ENCODE measurements at regions not wholly inside any gene's neighbourhood (a gene's known extent, or its start where the extent isn't known, plus 50 kb on each side); places are given as distances from the start of the nearest gene placed in this dataset.

DNA sequence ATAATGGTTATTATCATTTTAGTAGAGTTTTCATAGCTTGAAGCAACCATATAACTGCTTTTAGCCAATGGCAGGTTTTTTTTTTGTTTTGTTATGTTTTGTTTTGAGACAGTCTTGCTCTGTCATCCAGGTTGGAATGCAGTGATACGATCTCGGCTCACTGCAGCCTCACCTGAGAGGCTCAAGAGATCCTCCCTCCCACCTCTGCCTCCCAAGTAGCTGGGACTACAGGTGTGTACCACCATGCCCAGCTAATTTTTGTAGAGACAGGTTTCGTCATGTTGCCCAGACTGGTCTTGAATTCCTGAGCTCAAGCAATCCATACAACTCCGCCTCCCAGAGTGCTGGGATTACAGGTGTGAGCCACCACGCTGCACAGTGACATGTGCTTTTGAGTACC is 117.5 kb upstream of the GAREM1 start (continued):
- TF ChIP-seq, protein P1, sequence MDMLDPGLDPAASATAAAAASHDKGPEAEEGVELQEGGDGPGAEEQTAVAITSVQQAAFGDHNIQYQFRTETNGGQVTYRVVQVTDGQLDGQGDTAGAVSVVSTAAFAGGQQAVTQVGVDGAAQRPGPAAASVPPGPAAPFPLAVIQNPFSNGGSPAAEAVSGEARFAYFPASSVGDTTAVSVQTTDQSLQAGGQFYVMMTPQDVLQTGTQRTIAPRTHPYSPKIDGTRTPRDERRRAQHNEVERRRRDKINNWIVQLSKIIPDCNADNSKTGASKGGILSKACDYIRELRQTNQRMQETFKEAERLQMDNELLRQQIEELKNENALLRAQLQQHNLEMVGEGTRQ (CRISPR knock-in tag; IDR thresholded peaks at IDR 0.05), result no peak
- TF ChIP-seq, protein P2, sequence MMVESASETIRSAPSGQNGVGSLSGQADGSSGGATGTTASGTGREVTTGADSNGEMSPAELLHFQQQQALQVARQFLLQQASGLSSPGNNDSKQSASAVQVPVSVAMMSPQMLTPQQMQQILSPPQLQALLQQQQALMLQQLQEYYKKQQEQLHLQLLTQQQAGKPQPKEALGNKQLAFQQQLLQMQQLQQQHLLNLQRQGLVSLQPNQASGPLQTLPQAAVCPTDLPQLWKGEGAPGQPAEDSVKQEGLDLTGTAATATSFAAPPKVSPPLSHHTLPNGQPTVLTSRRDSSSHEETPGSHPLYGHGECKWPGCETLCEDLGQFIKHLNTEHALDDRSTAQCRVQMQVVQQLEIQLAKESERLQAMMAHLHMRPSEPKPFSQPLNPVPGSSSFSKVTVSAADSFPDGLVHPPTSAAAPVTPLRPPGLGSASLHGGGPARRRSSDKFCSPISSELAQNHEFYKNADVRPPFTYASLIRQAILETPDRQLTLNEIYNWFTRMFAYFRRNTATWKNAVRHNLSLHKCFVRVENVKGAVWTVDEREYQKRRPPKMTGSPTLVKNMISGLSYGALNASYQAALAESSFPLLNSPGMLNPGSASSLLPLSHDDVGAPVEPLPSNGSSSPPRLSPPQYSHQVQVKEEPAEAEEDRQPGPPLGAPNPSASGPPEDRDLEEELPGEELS (CRISPR knock-in tag; IDR thresholded peaks at IDR 0.05), result no peak
- TF ChIP-seq SP1 (CRISPR knock-in tag; conservative IDR thresholded peaks at IDR 0.05), result no peak
- TF ChIP-seq, protein P3, sequence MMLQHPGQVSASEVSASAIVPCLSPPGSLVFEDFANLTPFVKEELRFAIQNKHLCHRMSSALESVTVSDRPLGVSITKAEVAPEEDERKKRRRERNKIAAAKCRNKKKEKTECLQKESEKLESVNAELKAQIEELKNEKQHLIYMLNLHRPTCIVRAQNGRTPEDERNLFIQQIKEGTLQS (CRISPR knock-in tag; conservative IDR thresholded peaks at IDR 0.05), result no peak
- no peak for TF ChIP-seq ZNF232 (CRISPR knock-in tag; IDR thresholded peaks at IDR 0.05)
- no peak for TF ChIP-seq FOXK1 (CRISPR knock-in tag; IDR thresholded peaks at IDR 0.05)

DNA sequence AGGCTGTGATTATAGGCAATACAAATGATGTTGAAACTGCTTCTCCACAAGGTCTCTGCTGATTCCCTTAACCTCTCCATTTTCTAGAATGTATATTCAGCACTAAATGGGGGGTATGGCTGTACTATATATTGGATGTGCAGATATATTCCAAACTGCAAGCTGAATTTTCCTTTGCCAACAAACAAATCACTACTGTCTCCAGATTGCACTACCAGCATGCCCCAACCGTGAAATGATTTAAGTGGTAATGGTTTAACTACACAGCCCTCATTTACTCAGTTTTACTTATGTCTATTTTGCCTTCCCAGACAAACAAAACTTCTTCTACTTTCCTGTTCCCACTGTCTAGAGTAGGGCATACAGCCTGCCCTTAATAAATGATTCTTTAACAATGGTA is 112.7 kb upstream of the GAREM1 start:
- ChIA-PET CTCF (no interaction called here), POLR2A (no interaction called here)
- DNase-seq (ENCODE audit: low spot score), result no peak
- no peak overlapping the region for H3K4me3 Mint-ChIP-seq
- ATAC-seq, result no peak
- H3K27ac Mint-ChIP-seq, result no peak overlapping the region
- no peak for TF ChIP-seq ZNF138 (CRISPR knock-in tag; conservative IDR thresholded peaks at IDR 0.05)
- TF ChIP-seq, protein P4, sequence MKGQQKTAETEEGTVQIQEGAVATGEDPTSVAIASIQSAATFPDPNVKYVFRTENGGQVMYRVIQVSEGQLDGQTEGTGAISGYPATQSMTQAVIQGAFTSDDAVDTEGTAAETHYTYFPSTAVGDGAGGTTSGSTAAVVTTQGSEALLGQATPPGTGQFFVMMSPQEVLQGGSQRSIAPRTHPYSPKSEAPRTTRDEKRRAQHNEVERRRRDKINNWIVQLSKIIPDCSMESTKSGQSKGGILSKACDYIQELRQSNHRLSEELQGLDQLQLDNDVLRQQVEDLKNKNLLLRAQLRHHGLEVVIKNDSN (CRISPR knock-in tag; IDR thresholded peaks at IDR 0.05), result no peak
- no peak for TF ChIP-seq NFATC4 (CRISPR knock-in tag; IDR thresholded peaks at IDR 0.05)
- TF ChIP-seq, protein P5, sequence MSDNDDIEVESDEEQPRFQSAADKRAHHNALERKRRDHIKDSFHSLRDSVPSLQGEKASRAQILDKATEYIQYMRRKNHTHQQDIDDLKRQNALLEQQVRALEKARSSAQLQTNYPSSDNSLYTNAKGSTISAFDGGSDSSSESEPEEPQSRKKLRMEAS (CRISPR knock-in tag; IDR thresholded peaks at IDR 0.05), result no peak
- TF ChIP-seq, protein P6, sequence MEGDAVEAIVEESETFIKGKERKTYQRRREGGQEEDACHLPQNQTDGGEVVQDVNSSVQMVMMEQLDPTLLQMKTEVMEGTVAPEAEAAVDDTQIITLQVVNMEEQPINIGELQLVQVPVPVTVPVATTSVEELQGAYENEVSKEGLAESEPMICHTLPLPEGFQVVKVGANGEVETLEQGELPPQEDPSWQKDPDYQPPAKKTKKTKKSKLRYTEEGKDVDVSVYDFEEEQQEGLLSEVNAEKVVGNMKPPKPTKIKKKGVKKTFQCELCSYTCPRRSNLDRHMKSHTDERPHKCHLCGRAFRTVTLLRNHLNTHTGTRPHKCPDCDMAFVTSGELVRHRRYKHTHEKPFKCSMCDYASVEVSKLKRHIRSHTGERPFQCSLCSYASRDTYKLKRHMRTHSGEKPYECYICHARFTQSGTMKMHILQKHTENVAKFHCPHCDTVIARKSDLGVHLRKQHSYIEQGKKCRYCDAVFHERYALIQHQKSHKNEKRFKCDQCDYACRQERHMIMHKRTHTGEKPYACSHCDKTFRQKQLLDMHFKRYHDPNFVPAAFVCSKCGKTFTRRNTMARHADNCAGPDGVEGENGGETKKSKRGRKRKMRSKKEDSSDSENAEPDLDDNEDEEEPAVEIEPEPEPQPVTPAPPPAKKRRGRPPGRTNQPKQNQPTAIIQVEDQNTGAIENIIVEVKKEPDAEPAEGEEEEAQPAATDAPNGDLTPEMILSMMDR (IDR thresholded peaks at IDR 0.05), result no peak
- TF ChIP-seq GRHL2 (CRISPR knock-in tag; IDR thresholded peaks at IDR 0.05; ENCODE audit: insufficient replicate concordance, severe bottlenecking), result no peak
- TF ChIP-seq CREM (CRISPR knock-in tag; IDR thresholded peaks at IDR 0.05), result no peak
- TF ChIP-seq, protein P3 (CRISPR knock-in tag; conservative IDR thresholded peaks at IDR 0.05), result no peak
- TF ChIP-seq NR2C2 (CRISPR knock-in tag; IDR thresholded peaks at IDR 0.05), result no peak
- TF ChIP-seq, protein P7, sequence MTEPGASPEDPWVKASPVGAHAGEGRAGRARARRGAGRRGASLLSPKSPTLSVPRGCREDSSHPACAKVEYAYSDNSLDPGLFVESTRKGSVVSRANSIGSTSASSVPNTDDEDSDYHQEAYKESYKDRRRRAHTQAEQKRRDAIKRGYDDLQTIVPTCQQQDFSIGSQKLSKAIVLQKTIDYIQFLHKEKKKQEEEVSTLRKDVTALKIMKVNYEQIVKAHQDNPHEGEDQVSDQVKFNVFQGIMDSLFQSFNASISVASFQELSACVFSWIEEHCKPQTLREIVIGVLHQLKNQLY (CRISPR knock-in tag; IDR thresholded peaks at IDR 0.05), result no peak
- no peak for TF ChIP-seq GABPB1 (CRISPR knock-in tag; IDR thresholded peaks at IDR 0.05)
- TF ChIP-seq ZNF121 (CRISPR knock-in tag; IDR thresholded peaks at IDR 0.05), result no peak
- TF ChIP-seq, protein P8, sequence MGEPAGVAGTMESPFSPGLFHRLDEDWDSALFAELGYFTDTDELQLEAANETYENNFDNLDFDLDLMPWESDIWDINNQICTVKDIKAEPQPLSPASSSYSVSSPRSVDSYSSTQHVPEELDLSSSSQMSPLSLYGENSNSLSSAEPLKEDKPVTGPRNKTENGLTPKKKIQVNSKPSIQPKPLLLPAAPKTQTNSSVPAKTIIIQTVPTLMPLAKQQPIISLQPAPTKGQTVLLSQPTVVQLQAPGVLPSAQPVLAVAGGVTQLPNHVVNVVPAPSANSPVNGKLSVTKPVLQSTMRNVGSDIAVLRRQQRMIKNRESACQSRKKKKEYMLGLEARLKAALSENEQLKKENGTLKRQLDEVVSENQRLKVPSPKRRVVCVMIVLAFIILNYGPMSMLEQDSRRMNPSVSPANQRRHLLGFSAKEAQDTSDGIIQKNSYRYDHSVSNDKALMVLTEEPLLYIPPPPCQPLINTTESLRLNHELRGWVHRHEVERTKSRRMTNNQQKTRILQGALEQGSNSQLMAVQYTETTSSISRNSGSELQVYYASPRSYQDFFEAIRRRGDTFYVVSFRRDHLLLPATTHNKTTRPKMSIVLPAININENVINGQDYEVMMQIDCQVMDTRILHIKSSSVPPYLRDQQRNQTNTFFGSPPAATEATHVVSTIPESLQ (CRISPR knock-in tag; IDR thresholded peaks at IDR 0.05), result no peak
- H3K4me1 Mint-ChIP-seq, result peaks cover 14% of the 10 kb centered on the region
- H3K9me3 Mint-ChIP-seq, result peaks cover 21% of the 10 kb centered on the region
- H3K36me3 Mint-ChIP-seq, result no peaks in the 10 kb centered on the region; the same call in 1 of the 2 replicates
- no peaks in the 10 kb centered on the region; the same call in 1 of the 2 replicates for H3K27me3 Mint-ChIP-seq (ENCODE audit: low read depth)

Measured in WTC11 (cell line).